ENCODE measurements at regions not wholly inside any gene's neighbourhood (a gene's known extent, or its start where the extent isn't known, plus 50 kb on each side); places are given as distances from the start of the nearest gene placed in this dataset.
A peak's percentile ranks its signal among the peaks of the same experiment; 100 is the strongest.

GRCh38 chr15:47366884-47367283, 350.4 kb upstream of the SEMA6D start:
- TF ChIP-seq, protein P1, sequence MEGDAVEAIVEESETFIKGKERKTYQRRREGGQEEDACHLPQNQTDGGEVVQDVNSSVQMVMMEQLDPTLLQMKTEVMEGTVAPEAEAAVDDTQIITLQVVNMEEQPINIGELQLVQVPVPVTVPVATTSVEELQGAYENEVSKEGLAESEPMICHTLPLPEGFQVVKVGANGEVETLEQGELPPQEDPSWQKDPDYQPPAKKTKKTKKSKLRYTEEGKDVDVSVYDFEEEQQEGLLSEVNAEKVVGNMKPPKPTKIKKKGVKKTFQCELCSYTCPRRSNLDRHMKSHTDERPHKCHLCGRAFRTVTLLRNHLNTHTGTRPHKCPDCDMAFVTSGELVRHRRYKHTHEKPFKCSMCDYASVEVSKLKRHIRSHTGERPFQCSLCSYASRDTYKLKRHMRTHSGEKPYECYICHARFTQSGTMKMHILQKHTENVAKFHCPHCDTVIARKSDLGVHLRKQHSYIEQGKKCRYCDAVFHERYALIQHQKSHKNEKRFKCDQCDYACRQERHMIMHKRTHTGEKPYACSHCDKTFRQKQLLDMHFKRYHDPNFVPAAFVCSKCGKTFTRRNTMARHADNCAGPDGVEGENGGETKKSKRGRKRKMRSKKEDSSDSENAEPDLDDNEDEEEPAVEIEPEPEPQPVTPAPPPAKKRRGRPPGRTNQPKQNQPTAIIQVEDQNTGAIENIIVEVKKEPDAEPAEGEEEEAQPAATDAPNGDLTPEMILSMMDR (IDR thresholded peaks at IDR 0.05; ENCODE audit: unreplicated experiment) = no peak
- H3K4me3 Mint-ChIP-seq (ENCODE audit: unreplicated experiment) = no peak overlapping the region
- H3K36me3 Mint-ChIP-seq (ENCODE audit: low read depth, unreplicated experiment) = no peaks in the 10 kb centered on the region
- no peak for DNase-seq (ENCODE audit: low spot score)
- peaks cover 5% of the 10 kb centered on the region for H3K4me1 Mint-ChIP-seq (ENCODE audit: unreplicated experiment)
- H3K27ac Mint-ChIP-seq (ENCODE audit: unreplicated experiment) = no peak overlapping the region
- H3K9me3 Mint-ChIP-seq (ENCODE audit: unreplicated experiment) = no peaks in the 10 kb centered on the region
- H3K27me3 Mint-ChIP-seq (ENCODE audit: unreplicated experiment) = no peaks in the 10 kb centered on the region

GRCh38 chr15:47367726-47368390, 349.4 kb upstream of the SEMA6D start:
- Mint-ChIP-seq H3K36me3 (ENCODE audit: low read depth, unreplicated experiment) (no peaks in the 10 kb centered on the region), H3K27me3 (ENCODE audit: unreplicated experiment) (no peaks in the 10 kb centered on the region), H3K9me3 (ENCODE audit: unreplicated experiment) (no peaks in the 10 kb centered on the region), H3K27ac (ENCODE audit: unreplicated experiment) (no peak overlapping the region), H3K4me3 (ENCODE audit: unreplicated experiment) (no peak overlapping the region), H3K4me1 (ENCODE audit: unreplicated experiment) (peaks cover 4% of the 10 kb centered on the region)
- TF ChIP-seq, protein P1 (IDR thresholded peaks at IDR 0.05; ENCODE audit: unreplicated experiment) = no peak
- DNase-seq (ENCODE audit: low spot score) = no peak

- TF ChIP-seq, protein P1 (IDR thresholded peaks at IDR 0.05; ENCODE audit: unreplicated experiment) = no peak
- H3K9me3 Mint-ChIP-seq (ENCODE audit: unreplicated experiment) = no peaks in the 10 kb centered on the region
- no peaks in the 10 kb centered on the region for H3K36me3 Mint-ChIP-seq (ENCODE audit: low read depth, unreplicated experiment)
- H3K27me3 Mint-ChIP-seq (ENCODE audit: unreplicated experiment) = no peaks in the 10 kb centered on the region
- H3K4me1 Mint-ChIP-seq (ENCODE audit: unreplicated experiment) = no peaks in the 10 kb centered on the region
- DNase-seq (ENCODE audit: low spot score) = no peak
- no peak overlapping the region for H3K27ac Mint-ChIP-seq (ENCODE audit: unreplicated experiment)
- no peak overlapping the region for H3K4me3 Mint-ChIP-seq (ENCODE audit: unreplicated experiment)
Observed at GRCh38 chr15:47371939-47372338, 345.4 kb upstream of the SEMA6D start.

GRCh38 chr15:47374222-47374621, 343.1 kb upstream of the SEMA6D start:
- peak; percentile 5 for DNase-seq (ENCODE audit: low spot score)

DNA sequence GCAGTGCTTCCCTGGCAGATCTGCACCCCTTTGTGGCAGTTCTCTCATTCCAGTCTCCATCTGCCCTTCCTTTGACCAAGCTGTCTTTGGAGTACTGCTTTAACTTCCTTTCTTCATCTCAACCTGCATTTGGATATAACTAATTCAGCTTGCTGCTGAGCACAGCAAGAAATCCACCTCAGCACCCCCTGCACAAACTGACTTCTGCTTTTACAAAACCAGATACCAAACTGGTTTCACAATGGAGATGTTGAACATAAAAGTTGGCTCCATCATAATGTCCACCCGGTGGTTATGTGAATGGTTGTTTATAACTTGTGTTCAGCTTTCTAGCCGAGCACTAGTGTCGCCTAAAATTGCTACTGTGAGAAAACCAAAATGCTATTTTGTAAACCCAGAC, 341.1 kb upstream of the SEMA6D start:
- Mint-ChIP-seq H3K4me3 (ENCODE audit: unreplicated experiment) (no peak overlapping the region), H3K27ac (ENCODE audit: unreplicated experiment) (no peak overlapping the region), H3K27me3 (ENCODE audit: unreplicated experiment) (no peaks in the 10 kb centered on the region), H3K36me3 (ENCODE audit: low read depth, unreplicated experiment) (no peaks in the 10 kb centered on the region), H3K9me3 (ENCODE audit: unreplicated experiment) (no peaks in the 10 kb centered on the region), H3K4me1 (ENCODE audit: unreplicated experiment) (no peaks in the 10 kb centered on the region)
- DNase-seq (ENCODE audit: low spot score) = no peak
- TF ChIP-seq, protein P1 (IDR thresholded peaks at IDR 0.05; ENCODE audit: unreplicated experiment) = no peak

More at GRCh38 chr15:47374222-47374621, 343.1 kb upstream of the SEMA6D start:
- Mint-ChIP-seq H3K9me3 (ENCODE audit: unreplicated experiment) (no peaks in the 10 kb centered on the region), H3K4me1 (ENCODE audit: unreplicated experiment) (no peaks in the 10 kb centered on the region), H3K27ac (ENCODE audit: unreplicated experiment) (no peak overlapping the region), H3K27me3 (ENCODE audit: unreplicated experiment) (no peaks in the 10 kb centered on the region), H3K4me3 (ENCODE audit: unreplicated experiment) (no peak overlapping the region), H3K36me3 (ENCODE audit: low read depth, unreplicated experiment) (no peaks in the 10 kb centered on the region)
- TF ChIP-seq, protein P1 (IDR thresholded peaks at IDR 0.05; ENCODE audit: unreplicated experiment) = no peak

Data from endothelial cell (in vitro differentiated cells).